ENCODE measurements at regions not wholly inside any gene's neighbourhood (a gene's known extent, or its start where the extent isn't known, plus 50 kb on each side); places are given as distances from the start of the nearest gene placed in this dataset.

- no peaks in the 10 kb centered on the region for H3K9me3 ChIP-seq (ENCODE audit: control insufficient read depth in 2 of 3, insufficient read depth in 1 of 3, low read length in 3 of 3)
- FAIRE-seq (no peak), DNase-seq (no peak)
- no peaks in the 10 kb centered on the region for H3K36me3 ChIP-seq (ENCODE audit: control insufficient read depth in 2 of 3, insufficient read depth in 3 of 3, low read length in 3 of 3)
- no peak overlapping the region for H3K27ac ChIP-seq (ENCODE audit: low read depth in 2 of 2, low read length in 2 of 2)
- H3K27me3 ChIP-seq (ENCODE audit: control insufficient read depth, insufficient read depth, low read length) = no peaks in the 10 kb centered on the region
- intact Hi-C loops (cut with DNase I) = no loop called here
- H3K4me1 ChIP-seq (ENCODE audit: control insufficient read depth in 2 of 3, insufficient read depth in 2 of 3, low read depth in 1 of 3, low read length in 3 of 3) = no peaks in the 10 kb centered on the region
- no peak overlapping the region for H3K9ac ChIP-seq (ENCODE audit: low read length in 3 of 3)
- no peak for TF ChIP-seq CTCF (IDR thresholded peaks at IDR 0.05; ENCODE audit: borderline replicate concordance, extremely low read depth, insufficient read depth)
- H3K4me3 ChIP-seq (ENCODE audit: low read length in 3 of 3) = no peak overlapping the region
Observed at GRCh38 chr4:137640156-137640837, 108.0 kb upstream of the PCDH18 start.

GRCh38 chr4:137638934-137639333, 106.6 kb upstream of the PCDH18 start:
- H3K9me3 ChIP-seq (ENCODE audit: control insufficient read depth in 2 of 3, insufficient read depth in 1 of 3, low read length in 3 of 3) = no peaks in the 10 kb centered on the region
- H3K27me3 ChIP-seq (ENCODE audit: control insufficient read depth, insufficient read depth, low read length) = no peaks in the 10 kb centered on the region
- no peak overlapping the region for H3K4me3 ChIP-seq (ENCODE audit: low read length in 3 of 3)
- no peak for TF ChIP-seq CTCF (IDR thresholded peaks at IDR 0.05; ENCODE audit: borderline replicate concordance, extremely low read depth, insufficient read depth)
- no peak overlapping the region for H3K27ac ChIP-seq (ENCODE audit: low read depth in 2 of 2, low read length in 2 of 2)
- no peaks in the 10 kb centered on the region for H3K4me1 ChIP-seq (ENCODE audit: control insufficient read depth in 2 of 3, insufficient read depth in 2 of 3, low read depth in 1 of 3, low read length in 3 of 3)
- FAIRE-seq = no peak
- intact Hi-C loops (cut with DNase I) = no loop called here
- DNase-seq = no peak
- no peak overlapping the region for H3K9ac ChIP-seq (ENCODE audit: low read length in 3 of 3)
- H3K36me3 ChIP-seq (ENCODE audit: control insufficient read depth in 2 of 3, insufficient read depth in 3 of 3, low read length in 3 of 3) = no peaks in the 10 kb centered on the region

GRCh38 chr4:137635601-137636000, 103.3 kb upstream of the PCDH18 start:
- Histone ChIP-seq H3K27me3 (ENCODE audit: control insufficient read depth, insufficient read depth, low read length) (no peaks in the 10 kb centered on the region), H3K9me3 (ENCODE audit: control insufficient read depth in 2 of 3, insufficient read depth in 1 of 3, low read length in 3 of 3) (no peaks in the 10 kb centered on the region), H3K27ac (ENCODE audit: low read depth in 2 of 2, low read length in 2 of 2) (no peak overlapping the region), H3K36me3 (ENCODE audit: control insufficient read depth in 2 of 3, insufficient read depth in 3 of 3, low read length in 3 of 3) (no peaks in the 10 kb centered on the region), H3K4me3 (ENCODE audit: low read length in 3 of 3) (no peak overlapping the region), H3K9ac (ENCODE audit: low read length in 3 of 3) (no peak overlapping the region), H3K4me1 (ENCODE audit: control insufficient read depth in 2 of 3, insufficient read depth in 2 of 3, low read depth in 1 of 3, low read length in 3 of 3) (no peaks in the 10 kb centered on the region)
- TF ChIP-seq CTCF (IDR thresholded peaks at IDR 0.05; ENCODE audit: borderline replicate concordance, extremely low read depth, insufficient read depth) = no peak
- no peak for DNase-seq
- intact Hi-C loops (cut with DNase I) = no loop called here
- FAIRE-seq = no peak

GRCh38 chr4:137635108-137635507, 102.8 kb upstream of the PCDH18 start:
- TF ChIP-seq CTCF (IDR thresholded peaks at IDR 0.05; ENCODE audit: borderline replicate concordance, extremely low read depth, insufficient read depth) = no peak
- no peaks in the 10 kb centered on the region for H3K9me3 ChIP-seq (ENCODE audit: control insufficient read depth in 2 of 3, insufficient read depth in 1 of 3, low read length in 3 of 3)
- intact Hi-C loops (cut with DNase I) = no loop called here
- DNase-seq = no peak
- H3K4me3 ChIP-seq (ENCODE audit: low read length in 3 of 3) = no peak overlapping the region
- no peak for FAIRE-seq
- H3K4me1 ChIP-seq (ENCODE audit: control insufficient read depth in 2 of 3, insufficient read depth in 2 of 3, low read depth in 1 of 3, low read length in 3 of 3) = no peaks in the 10 kb centered on the region
- H3K27ac ChIP-seq (ENCODE audit: low read depth in 2 of 2, low read length in 2 of 2) = no peak overlapping the region
- no peaks in the 10 kb centered on the region for H3K36me3 ChIP-seq (ENCODE audit: control insufficient read depth in 2 of 3, insufficient read depth in 3 of 3, low read length in 3 of 3)
- H3K9ac ChIP-seq (ENCODE audit: low read length in 3 of 3) = no peak overlapping the region
- no peaks in the 10 kb centered on the region for H3K27me3 ChIP-seq (ENCODE audit: control insufficient read depth, insufficient read depth, low read length)

Measured in kidney (tissue), 13 donors.